ENCODE measurements at regions not wholly inside any gene's neighbourhood (a gene's known extent, or its start where the extent isn't known, plus 50 kb on each side); places are given as distances from the start of the nearest gene placed in this dataset.

GRCh38 chr5:168110384-168110783 lies 181.1 kb upstream of the WWC1 start:
- DNase-seq (ENCODE audit: insufficient read length, low spot score, missing footprints), result no peak
- TF ChIP-seq CTCF (IDR thresholded peaks at IDR 0.05; ENCODE audit: extremely low read depth, low read depth, low read length), result no peak
- Histone ChIP-seq H3K4me1 (ENCODE audit: insufficient read depth, low read length) (peaks cover 16% of the 10 kb centered on the region), H4K20me1 (ENCODE audit: insufficient read depth, low read length) (no peaks in the 10 kb centered on the region), H3K27me3 (ENCODE audit: insufficient read depth, low read length) (no peaks in the 10 kb centered on the region), H3K79me2 (ENCODE audit: insufficient read depth, low read length) (no peaks in the 10 kb centered on the region), H3K4me2 (ENCODE audit: insufficient read depth, low read length) (no peak overlapping the region), H3K27ac (ENCODE audit: low read depth, low read length) (no peak overlapping the region), H3K4me3 (ENCODE audit: insufficient read depth, low read length) (no peak overlapping the region), H3K36me3 (ENCODE audit: insufficient read depth, low read length) (no peaks in the 10 kb centered on the region), H3K9me3 (ENCODE audit: low read depth, low read length) (no peaks in the 10 kb centered on the region), H2AFZ (ENCODE audit: low read length) (no peak overlapping the region)

GRCh38 chr5:168110870-168111832 lies 180.3 kb upstream of the WWC1 start:
- Histone ChIP-seq H3K36me3 (ENCODE audit: insufficient read depth, low read length) (no peaks in the 10 kb centered on the region), H3K27me3 (ENCODE audit: insufficient read depth, low read length) (no peaks in the 10 kb centered on the region), H4K20me1 (ENCODE audit: insufficient read depth, low read length) (no peaks in the 10 kb centered on the region), H3K4me1 (ENCODE audit: insufficient read depth, low read length) (peaks cover 8% of the 10 kb centered on the region), H3K79me2 (ENCODE audit: insufficient read depth, low read length) (no peaks in the 10 kb centered on the region), H3K4me2 (ENCODE audit: insufficient read depth, low read length) (no peak overlapping the region), H2AFZ (ENCODE audit: low read length) (no peak overlapping the region), H3K9me3 (ENCODE audit: low read depth, low read length) (no peaks in the 10 kb centered on the region), H3K4me3 (ENCODE audit: insufficient read depth, low read length) (no peak overlapping the region), H3K27ac (ENCODE audit: low read depth, low read length) (no peak overlapping the region)
- no peak for TF ChIP-seq CTCF (IDR thresholded peaks at IDR 0.05; ENCODE audit: extremely low read depth, low read depth, low read length)
- DNase-seq (ENCODE audit: insufficient read length, low spot score, missing footprints), result no peak

- H3K4me3 ChIP-seq (ENCODE audit: insufficient read depth, low read length), result no peak overlapping the region
- H3K36me3 ChIP-seq (ENCODE audit: insufficient read depth, low read length), result no peaks in the 10 kb centered on the region
- H3K27ac ChIP-seq (ENCODE audit: low read depth, low read length), result no peak overlapping the region
- H4K20me1 ChIP-seq (ENCODE audit: insufficient read depth, low read length), result no peaks in the 10 kb centered on the region
- H2AFZ ChIP-seq (ENCODE audit: low read length), result no peak overlapping the region
- H3K4me1 ChIP-seq (ENCODE audit: insufficient read depth, low read length), result no peaks in the 10 kb centered on the region
- no peak overlapping the region for H3K4me2 ChIP-seq (ENCODE audit: insufficient read depth, low read length)
- peak; percentile 80 for TF ChIP-seq CTCF (IDR thresholded peaks at IDR 0.05; ENCODE audit: extremely low read depth, low read depth, low read length)
- peak; percentile 91 for DNase-seq (ENCODE audit: insufficient read length, low spot score, missing footprints)
- no peaks in the 10 kb centered on the region for H3K9me3 ChIP-seq (ENCODE audit: low read depth, low read length)
- no peaks in the 10 kb centered on the region for H3K27me3 ChIP-seq (ENCODE audit: insufficient read depth, low read length)
- H3K79me2 ChIP-seq (ENCODE audit: insufficient read depth, low read length), result no peaks in the 10 kb centered on the region
These were observed 176.9 kb upstream of the WWC1 start for GRCh38 chr5:168114444-168115017.

- H3K4me3 ChIP-seq (ENCODE audit: insufficient read depth, low read length), result no peak overlapping the region
- no peaks in the 10 kb centered on the region for H3K27me3 ChIP-seq (ENCODE audit: insufficient read depth, low read length)
- no peaks in the 10 kb centered on the region for H4K20me1 ChIP-seq (ENCODE audit: insufficient read depth, low read length)
- H3K4me1 ChIP-seq (ENCODE audit: insufficient read depth, low read length), result no peaks in the 10 kb centered on the region
- H3K9me3 ChIP-seq (ENCODE audit: low read depth, low read length), result no peaks in the 10 kb centered on the region
- TF ChIP-seq CTCF (IDR thresholded peaks at IDR 0.05; ENCODE audit: extremely low read depth, low read depth, low read length), result no peak
- no peak for DNase-seq (ENCODE audit: insufficient read length, low spot score, missing footprints)
- H3K27ac ChIP-seq (ENCODE audit: low read depth, low read length), result no peak overlapping the region
- H3K79me2 ChIP-seq (ENCODE audit: insufficient read depth, low read length), result no peaks in the 10 kb centered on the region
- H3K4me2 ChIP-seq (ENCODE audit: insufficient read depth, low read length), result no peak overlapping the region
- H3K36me3 ChIP-seq (ENCODE audit: insufficient read depth, low read length), result no peaks in the 10 kb centered on the region
- no peak overlapping the region for H2AFZ ChIP-seq (ENCODE audit: low read length)
These were observed 174.0 kb upstream of the WWC1 start for GRCh38 chr5:168117469-168117868.
